ENCODE measurements at regions not wholly inside any gene's neighbourhood (a gene's known extent, or its start where the extent isn't known, plus 50 kb on each side); places are given as distances from the start of the nearest gene placed in this dataset.

- ATAC-seq, result no peak
- Histone ChIP-seq H3K27ac (ENCODE audit: low read length) (no peak overlapping the region), H3K9me3 (ENCODE audit: control insufficient read depth, insufficient read depth, low read depth, low read length) (no peaks in the 10 kb centered on the region), H3K27me3 (ENCODE audit: control insufficient read depth, insufficient read depth, low read length) (peaks cover 7% of the 10 kb centered on the region), H3K4me3 (ENCODE audit: low read depth in 2 of 2, low read length in 2 of 2) (no peak overlapping the region), H3K4me1 (ENCODE audit: control insufficient read depth, insufficient read depth, low read length) (no peaks in the 10 kb centered on the region), H3K36me3 (ENCODE audit: control insufficient read depth, insufficient read depth, low read length) (no peaks in the 10 kb centered on the region)
- BruUV-seq (replicated peaks), result no TSS peak
- in situ Hi-C loops (cut with HindIII; ENCODE audit: low pct_unique_long_range_greater_than_20kb, low sequenced_read_pairs) (no loop called here), intact Hi-C loops (cut with micrococcal nuclease; ENCODE audit: unreplicated experiment) (no loop called here)
- no peak for DNase-seq (ENCODE audit: low read depth, low spot score)
- TF ChIP-seq TCF7L2 (IDR thresholded peaks at IDR 0.05; ENCODE audit: low read depth, low read length), result no peak
- TF ChIP-seq SIN3A (IDR thresholded peaks at IDR 0.05; ENCODE audit: borderline replicate concordance, insufficient read depth, low read depth, low read length), result no peak
- TF ChIP-seq CTCF (IDR thresholded peaks at IDR 0.05), result no peak
- no peak for TF ChIP-seq REST (IDR thresholded peaks at IDR 0.05; ENCODE audit: insufficient read depth in 1 of 2, low read depth in 2 of 2, low read length in 1 of 2)
- no peak for TF ChIP-seq POLR2AphosphoS5 (IDR thresholded peaks at IDR 0.05; ENCODE audit: low read depth, low read length)
- ChIA-PET CTCF (no interaction called here), POLR2A (no interaction called here)
Observed at GRCh38 chr3:124243177-124243859, 251.4 kb upstream of the ROPN1 start.

GRCh38 chr3:124246376-124246775 is 254.5 kb upstream of the ROPN1 start:
- in situ Hi-C loops (cut with HindIII; ENCODE audit: low pct_unique_long_range_greater_than_20kb, low sequenced_read_pairs), result no loop called here
- no TSS peak for BruUV-seq (replicated peaks)
- no peaks in the 10 kb centered on the region for H3K4me1 ChIP-seq (ENCODE audit: control insufficient read depth, insufficient read depth, low read length)
- TF ChIP-seq CTCF (IDR thresholded peaks at IDR 0.05), result no peak
- no peak for TF ChIP-seq REST (IDR thresholded peaks at IDR 0.05; ENCODE audit: insufficient read depth in 1 of 2, low read depth in 2 of 2, low read length in 1 of 2)
- TF ChIP-seq TCF7L2 (IDR thresholded peaks at IDR 0.05; ENCODE audit: low read depth, low read length), result no peak
- no peak for TF ChIP-seq POLR2AphosphoS5 (IDR thresholded peaks at IDR 0.05; ENCODE audit: low read depth, low read length)
- TF ChIP-seq SIN3A (IDR thresholded peaks at IDR 0.05; ENCODE audit: borderline replicate concordance, insufficient read depth, low read depth, low read length), result no peak
- intact Hi-C loops (cut with micrococcal nuclease; ENCODE audit: unreplicated experiment), result no loop called here
- H3K36me3 ChIP-seq (ENCODE audit: control insufficient read depth, insufficient read depth, low read length), result no peaks in the 10 kb centered on the region
- H3K27ac ChIP-seq (ENCODE audit: low read length), result no peak overlapping the region
- H3K4me3 ChIP-seq (ENCODE audit: low read depth in 2 of 2, low read length in 2 of 2), result no peak overlapping the region
- peaks cover 2% of the 10 kb centered on the region; the same call in 1 of the 2 replicates for H3K27me3 ChIP-seq (ENCODE audit: control insufficient read depth, insufficient read depth, low read length)
- no peaks in the 10 kb centered on the region for H3K9me3 ChIP-seq (ENCODE audit: control insufficient read depth, insufficient read depth, low read depth, low read length)
- ChIA-PET CTCF (no interaction called here), POLR2A (no interaction called here)
- DNase-seq (ENCODE audit: low read depth, low spot score) (no peak), ATAC-seq (no peak)
